Fibroblast of skin of scalp (primary cell): ENCODE measurements at regions not wholly inside any gene's neighbourhood (a gene's known extent, or its start where the extent isn't known, plus 50 kb on each side); places are given as distances from the start of the nearest gene placed in this dataset.

Experiments
- DNase-seq: peaks from one replicate; pipeline ENCODE4 v3.0.0-alpha.2; 2013

- no peak for DNase-seq
Measured at GRCh38 chr14:41403360-41403759, 203.3 kb upstream of the LRFN5 start.

GRCh38 chr14:41397926-41398325 is 208.8 kb upstream of the LRFN5 start:
- no peak for DNase-seq

- no peak for DNase-seq
Measured at GRCh38 chr14:41393512-41393911, 213.2 kb upstream of the LRFN5 start.

GRCh38 chr14:41392226-41392625 is 214.4 kb upstream of the LRFN5 start:
- DNase-seq = no peak

- no peak for DNase-seq
Measured at GRCh38 chr14:41389355-41389754, 217.3 kb upstream of the LRFN5 start.

- no peak for DNase-seq
Measured at GRCh38 chr14:41385797-41386196, 220.9 kb upstream of the LRFN5 start.

GRCh38 chr14:41380017-41380416 is 226.7 kb upstream of the LRFN5 start:
- no peak for DNase-seq

- no peak for DNase-seq
Measured at GRCh38 chr14:41378526-41378925, 228.2 kb upstream of the LRFN5 start.

GRCh38 chr14:41377932-41378331 is 228.7 kb upstream of the LRFN5 start:
- DNase-seq = no peak

- no peak for DNase-seq
Measured at GRCh38 chr14:41374092-41374491, 232.6 kb upstream of the LRFN5 start.

GRCh38 chr14:41362139-41362538 is 244.5 kb upstream of the LRFN5 start:
- no peak for DNase-seq

- DNase-seq = no peak
Measured at GRCh38 chr14:41360126-41360525, 246.6 kb upstream of the LRFN5 start.

- no peak for DNase-seq
Measured at GRCh38 chr14:41355866-41356265, 250.8 kb upstream of the LRFN5 start.

- DNase-seq = no peak
Measured at GRCh38 chr14:41350476-41350875, 256.2 kb upstream of the LRFN5 start.

GRCh38 chr14:41349289-41349910 is 257.3 kb upstream of the LRFN5 start:
- DNase-seq = no peak

- DNase-seq = no peak
Measured at GRCh38 chr14:41343857-41344256, 262.8 kb upstream of the LRFN5 start.

GRCh38 chr14:41313196-41313595 is 293.5 kb upstream of the LRFN5 start:
- no peak for DNase-seq

GRCh38 chr14:41303506-41303905 is 303.2 kb upstream of the LRFN5 start:
- no peak for DNase-seq

- no peak for DNase-seq
Measured at GRCh38 chr14:41302776-41303175, 303.9 kb upstream of the LRFN5 start.

- no peak for DNase-seq
Measured at GRCh38 chr14:41299924-41300323, 306.8 kb upstream of the LRFN5 start.

GRCh38 chr14:41298328-41298690 is 308.4 kb upstream of the LRFN5 start:
- no peak for DNase-seq

GRCh38 chr14:41297576-41298327 is 308.9 kb upstream of the LRFN5 start:
- DNase-seq = no peak

- DNase-seq = no peak
Measured at GRCh38 chr14:41295734-41296133, 310.9 kb upstream of the LRFN5 start.

- no peak for DNase-seq
Measured at GRCh38 chr14:41289025-41289424, 317.7 kb upstream of the LRFN5 start.
